Ramos (cell line): ENCODE measurements at regions not wholly inside any gene's neighbourhood (a gene's known extent, or its start where the extent isn't known, plus 50 kb on each side); places are given as distances from the start of the nearest gene placed in this dataset.
"Not testable (repeated sequence)": the region's sequence is repeated elsewhere in the genome, so short reads cannot be mapped to it uniquely, and the experiment has no call there.

Experiments
- in situ Hi-C: fragments of 300-500 bp; cut with MboI; formaldehyde crosslinking; loops from one replicate; pipeline ENCODE4 v1.14.3; 2022; ENCODE audit warnings: low sequenced_read_pairs; ENCODE audit not compliant: unreplicated experiment

DNA sequence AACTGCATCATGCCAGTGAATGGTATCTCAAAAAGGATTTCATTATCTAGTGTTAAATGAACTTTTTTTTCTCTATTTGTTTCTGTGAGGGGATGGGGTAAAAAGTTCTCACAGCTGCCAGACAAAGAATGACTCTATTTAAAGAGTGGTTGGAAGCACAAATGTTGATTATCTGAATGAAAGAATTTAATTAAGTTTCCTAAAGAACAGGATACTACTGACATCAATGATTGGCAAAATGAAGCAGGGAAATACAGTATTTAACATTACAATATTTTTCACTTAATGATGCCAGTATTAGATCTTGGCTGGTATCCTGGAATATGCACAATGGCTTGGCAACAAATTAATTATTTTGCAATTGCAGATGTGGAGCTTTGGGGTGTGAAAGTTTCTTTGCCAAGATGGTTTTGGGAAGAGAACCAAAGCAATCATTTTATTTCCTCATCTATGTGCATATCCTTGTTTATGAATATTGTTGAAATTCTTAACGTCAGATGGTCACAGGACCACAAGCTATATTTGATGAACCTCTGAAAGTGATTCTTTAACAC is 336.8 kb downstream of the ARL4A start:
- in situ Hi-C loops: no loop called here

DNA sequence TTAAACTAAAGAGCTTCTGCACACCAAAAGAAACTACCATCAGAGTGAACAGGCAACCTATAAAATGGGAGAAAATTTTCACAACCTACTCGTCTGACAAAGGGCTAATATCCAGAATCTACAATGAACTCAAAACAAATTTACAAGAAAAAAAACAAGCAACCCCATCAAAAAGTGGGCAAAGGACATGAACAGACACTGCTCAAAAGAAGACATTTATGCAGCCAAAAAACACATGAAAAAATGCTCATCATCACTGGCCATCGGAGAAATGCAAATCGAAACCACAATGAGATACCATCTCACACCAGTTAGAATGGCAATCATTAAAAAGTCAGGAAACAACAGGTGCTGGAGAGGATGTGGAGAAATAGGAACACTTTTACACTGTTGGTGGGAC is 337.6 kb downstream of the ARL4A start:
- in situ Hi-C loops: not testable (repeated sequence)

DNA sequence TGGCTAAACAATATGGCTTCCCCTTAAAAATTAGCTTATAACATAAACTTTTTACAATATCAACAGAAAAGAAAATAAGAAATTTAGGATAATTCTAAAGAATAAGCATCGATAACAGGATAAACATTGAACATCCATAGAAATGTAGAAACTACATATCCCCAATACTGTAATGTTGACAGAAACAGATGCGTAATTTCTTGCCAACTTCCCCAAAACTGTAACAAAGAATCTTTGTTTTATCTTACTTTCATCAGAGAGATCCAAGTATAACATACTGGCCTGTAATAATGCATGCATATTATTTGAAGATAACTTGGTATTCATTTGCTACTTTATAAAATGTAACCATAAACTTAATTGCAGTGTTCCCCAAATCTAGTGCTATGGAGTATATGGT is 339.9 kb downstream of the ARL4A start:
- in situ Hi-C loops: no loop called here

DNA sequence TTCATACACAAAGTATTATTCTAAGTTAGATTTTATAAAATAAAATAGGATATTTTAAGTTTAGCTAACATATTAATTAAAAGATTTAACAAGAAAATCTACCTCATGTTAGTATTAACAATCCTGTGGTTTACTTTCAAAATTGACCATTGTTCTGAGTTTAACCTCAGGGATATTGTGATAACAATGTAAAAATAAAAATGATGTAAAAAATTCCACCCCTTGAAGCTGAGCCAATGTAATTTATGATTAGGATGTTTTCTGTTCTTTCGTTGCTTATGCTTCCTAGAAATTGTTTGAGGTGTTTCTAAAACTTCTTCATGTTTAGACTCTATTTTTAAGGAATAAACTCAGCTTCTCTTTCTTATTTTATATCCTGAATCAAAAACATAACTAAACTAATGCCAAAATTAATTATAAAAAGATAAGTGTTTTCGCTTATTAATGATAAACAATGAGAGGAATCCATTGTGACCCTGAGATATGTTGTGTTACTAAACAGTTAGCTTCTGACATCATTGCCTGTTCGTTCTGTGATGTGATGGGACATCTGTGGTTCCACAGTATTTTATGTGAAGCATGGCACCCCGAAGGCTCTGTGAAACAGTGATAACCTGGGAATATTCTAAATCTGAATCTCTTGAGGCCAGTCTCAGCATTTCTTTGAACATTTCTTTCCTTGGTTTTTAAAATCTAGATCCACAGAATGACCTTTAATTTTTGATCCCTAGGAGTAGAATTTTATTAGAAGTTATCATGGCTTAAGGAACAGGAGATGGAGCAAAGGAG is 340.8 kb downstream of the ARL4A start:
- in situ Hi-C loops: no loop called here

DNA sequence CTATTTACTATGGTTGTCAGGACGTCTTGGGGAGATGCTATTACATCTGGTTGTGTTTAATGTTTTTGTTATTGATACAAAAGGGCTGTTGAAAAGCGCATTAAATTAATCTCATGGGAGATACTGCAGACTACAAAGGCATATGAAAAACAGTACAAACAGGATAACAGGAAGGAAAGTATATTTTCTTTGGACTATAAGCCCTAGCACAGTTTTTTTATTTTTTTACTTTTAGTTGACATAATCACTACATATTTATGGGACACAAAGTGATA is 341.3 kb downstream of the ARL4A start:
- in situ Hi-C loops: no loop called here

DNA sequence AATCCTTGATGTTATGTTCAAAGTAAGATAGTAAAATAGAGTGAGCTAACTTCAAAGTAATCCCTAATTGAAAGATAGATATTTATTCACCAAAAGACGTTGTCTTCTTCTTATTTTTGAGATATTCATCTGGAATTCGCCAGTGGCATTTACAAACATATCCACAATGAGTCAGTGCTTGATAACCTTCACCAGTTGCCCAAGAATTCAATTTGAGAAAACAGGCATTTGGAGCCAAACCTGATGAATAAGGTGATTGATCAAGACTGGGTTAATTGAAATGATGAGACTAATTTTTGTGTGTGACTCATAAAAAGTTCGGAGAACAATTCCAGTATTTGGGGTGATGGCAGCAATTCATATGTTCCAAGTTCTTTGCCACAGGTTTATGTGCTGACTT is 344.0 kb downstream of the ARL4A start:
- in situ Hi-C loops: no loop called here

DNA sequence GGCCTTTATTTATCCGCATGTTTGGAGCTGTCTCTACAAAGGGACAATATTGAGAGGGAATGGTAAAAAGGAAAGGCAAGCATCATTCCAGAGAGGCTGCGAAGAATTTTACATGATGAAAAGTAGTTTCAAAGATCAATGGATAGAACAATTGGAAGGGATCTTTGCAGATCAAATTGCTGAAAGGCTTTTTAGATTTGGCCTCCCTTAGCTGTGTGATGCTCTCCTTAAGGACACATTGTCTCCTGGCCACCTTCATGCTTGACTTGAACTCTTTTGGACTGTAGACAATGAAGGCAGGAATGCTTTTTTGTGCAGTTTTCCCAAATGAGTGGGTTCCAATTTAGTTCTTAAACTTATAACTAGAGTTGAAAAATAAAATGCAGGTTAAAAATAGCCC is 344.7 kb downstream of the ARL4A start:
- in situ Hi-C loops: no loop called here

DNA sequence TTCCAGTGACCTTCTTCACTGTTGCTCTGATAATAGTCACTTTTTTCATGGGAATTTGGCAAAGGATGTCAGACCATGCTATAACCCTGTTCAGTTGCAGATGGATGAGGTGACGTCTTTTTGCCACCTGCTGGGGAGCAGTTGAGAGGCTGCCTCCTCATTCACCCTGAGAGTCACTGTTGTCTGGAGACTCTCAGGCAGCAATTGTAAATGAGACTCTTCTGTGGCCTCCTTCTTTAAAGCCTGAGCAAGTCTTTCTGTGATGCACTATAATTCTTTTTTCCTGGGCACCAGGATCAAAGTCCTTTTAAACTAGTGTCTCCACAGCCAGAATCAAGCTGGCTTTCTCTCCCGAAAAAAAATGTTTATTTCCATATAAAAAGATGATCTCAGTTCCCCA is 345.1 kb downstream of the ARL4A start:
- in situ Hi-C loops: no loop called here

DNA sequence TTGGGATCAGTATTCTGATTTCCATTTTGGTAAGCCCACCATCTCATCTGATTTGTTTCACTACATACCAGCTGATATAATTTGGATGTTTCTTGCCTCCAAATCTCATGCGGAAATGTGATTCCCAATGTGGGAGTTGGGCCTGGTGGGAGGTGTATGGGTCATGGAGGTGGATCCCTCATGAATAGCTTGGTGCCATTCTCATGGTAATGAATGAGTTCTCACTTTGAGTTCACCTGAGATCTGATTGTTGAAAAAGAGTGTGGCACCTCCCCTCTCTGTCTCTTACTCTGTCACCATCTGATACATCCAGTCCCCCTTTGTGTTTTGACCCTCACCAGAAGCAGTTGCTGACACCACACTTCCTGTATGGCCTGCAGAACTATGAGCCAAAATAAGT is 347.3 kb downstream of the ARL4A start:
- in situ Hi-C loops: no loop called here

DNA sequence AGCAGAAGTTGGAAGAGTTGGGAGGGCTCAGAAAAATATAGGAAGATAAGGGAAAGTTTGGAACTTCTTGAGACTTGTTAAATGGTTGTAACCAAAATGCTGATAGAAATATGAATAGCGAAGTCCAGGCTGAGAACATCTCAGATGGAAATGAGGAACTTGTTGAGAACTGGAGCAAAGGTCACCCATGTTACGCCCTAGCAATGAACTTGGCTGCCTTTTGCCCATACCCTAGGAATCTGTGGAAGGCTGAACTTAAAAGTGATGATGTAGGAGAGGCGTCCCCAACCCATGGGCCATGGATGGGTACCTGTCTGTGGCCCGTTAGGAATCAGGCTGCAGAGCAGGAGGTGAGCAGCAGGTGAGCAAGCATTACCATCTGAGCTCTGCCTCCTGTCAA is 347.8 kb downstream of the ARL4A start:
- in situ Hi-C loops: no loop called here

DNA sequence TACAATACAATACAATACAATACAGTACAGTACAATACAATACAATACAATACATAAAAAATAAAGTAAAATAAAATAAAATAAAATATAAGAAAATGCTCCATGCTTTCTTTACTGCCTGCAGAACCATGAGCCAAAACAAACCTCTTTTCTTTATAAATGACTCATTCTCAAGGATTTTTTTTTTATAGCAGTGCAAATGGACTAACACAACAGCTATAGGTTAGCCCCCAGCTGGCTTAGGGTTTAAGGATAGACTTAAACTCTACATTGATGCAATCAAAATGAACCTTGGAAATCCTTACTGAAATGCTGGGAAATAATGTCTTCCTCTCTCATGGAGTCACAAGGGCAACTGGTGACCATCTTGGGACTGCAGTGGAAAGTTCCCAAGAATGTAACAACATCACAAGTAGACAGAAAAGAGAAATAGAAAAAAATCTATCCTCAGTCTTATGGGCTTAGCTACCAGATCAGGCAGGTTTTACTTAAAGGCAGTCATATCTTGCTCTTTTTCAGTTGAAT is 348.9 kb downstream of the ARL4A start:
- in situ Hi-C loops: no loop called here

DNA sequence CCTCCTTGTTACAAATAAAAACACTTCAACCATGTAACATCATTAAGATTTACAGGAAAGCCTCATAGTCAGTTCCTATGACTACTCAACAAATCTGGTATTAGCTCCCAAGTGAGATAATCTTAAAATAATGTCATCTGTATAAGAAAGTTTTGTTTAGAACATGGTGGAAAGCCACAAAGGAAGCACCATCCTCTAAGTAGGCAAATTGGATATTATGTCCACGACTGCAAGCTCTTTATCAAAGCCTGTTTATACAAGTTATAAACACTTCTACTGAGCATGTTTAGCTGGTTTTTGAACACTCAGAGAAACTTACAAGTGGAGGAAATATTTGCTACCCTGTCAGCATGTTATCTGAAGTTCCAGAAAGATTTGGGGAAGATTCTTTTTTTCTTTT is 349.8 kb downstream of the ARL4A start:
- in situ Hi-C loops: no loop called here

DNA sequence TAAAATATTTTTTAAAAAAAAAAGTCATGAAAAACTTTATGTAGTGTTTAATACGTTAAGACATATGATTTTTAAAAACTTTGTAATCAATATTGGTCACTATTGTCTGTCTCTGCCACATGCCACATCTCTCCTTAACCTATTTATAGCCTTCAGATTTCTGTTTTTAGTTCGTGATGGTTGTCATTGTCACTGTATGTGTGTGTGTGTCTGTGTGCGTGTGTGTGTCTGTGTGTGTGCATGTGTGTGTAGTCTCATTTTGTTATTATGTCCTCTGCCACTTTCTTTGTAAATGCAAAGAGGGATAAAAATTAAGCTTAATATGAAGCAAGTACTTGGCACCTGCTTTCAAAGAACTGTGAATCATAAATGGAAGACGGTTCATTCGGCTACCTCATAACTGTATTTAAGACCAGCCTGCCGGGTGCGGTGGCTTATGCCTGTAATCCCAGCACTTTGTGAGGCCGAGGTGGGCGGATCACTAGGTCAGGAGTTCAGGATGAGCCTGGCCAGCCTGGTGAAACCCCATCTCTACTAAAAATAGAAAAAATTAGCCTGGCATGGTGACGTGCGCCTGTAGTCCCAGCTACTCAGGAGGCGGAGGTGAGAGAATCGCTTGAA is 354.0 kb downstream of the ARL4A start:
- in situ Hi-C loops: no loop called here

DNA sequence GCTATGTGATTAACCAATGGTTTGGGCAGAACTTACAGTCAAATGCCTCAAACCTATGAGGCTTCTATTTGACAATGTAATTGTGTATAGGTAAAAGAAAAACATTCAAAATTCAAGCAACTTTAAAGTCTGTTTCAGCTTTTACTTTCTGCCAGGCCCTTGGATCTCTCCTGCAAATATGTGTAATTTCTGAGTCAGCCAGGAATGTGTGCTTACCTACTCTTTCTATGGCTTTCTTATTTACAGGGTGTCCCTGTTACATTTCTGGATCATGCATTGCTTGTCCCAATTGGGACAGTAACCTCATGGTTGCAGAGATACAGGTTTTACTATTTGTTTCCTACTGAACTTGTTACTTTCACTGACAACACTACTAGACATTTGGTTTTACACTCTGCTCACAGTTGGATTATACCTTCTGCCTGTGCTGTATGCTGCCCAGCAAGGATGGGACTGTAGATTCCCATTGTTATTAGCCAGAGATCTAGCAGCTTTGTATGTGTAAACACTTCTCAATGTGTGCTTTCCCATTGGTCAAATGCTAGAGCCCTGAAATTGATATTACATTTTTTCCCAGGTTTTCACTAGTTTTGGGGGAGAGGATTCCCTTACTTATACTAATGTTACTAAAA is 355.3 kb downstream of the ARL4A start:
- in situ Hi-C loops: no loop called here

DNA sequence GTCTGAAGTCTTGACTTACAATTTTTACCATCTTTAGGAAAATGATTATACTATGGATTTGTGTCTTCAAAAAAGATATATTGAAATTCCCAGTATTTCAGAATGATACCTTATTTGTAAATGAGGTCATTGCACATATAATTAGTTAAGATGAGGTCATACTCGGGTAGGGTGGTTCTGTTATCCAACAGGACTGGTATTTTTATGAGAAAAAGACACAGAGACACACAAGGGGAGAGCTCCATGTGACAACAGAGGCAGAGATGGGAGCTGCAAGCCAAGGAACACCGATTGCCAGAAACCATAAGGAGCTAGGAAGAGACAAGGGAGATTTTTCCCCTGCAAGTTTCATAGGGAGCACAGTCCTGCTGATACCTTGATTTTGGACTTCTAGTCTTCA is 356.9 kb downstream of the ARL4A start:
- in situ Hi-C loops: no loop called here

DNA sequence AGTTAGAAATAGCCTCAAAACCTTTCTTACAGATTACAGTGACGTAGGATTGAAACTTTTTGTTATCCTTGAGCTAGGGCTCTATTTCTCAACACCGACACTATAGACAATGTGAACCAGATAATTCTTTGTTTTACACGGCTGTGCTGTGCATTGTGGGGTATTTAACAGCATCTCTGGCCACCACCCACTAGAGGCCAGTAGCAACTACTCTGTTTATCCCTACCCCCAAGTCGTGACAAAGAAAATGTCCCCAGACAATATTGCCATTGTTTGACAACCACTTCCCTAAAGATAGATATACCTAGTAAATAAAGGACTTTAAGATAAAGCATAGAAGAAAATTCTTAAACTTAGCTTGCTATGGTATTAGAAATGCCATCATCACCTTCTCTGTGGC is 359.6 kb downstream of the ARL4A start:
- in situ Hi-C loops: no loop called here

DNA sequence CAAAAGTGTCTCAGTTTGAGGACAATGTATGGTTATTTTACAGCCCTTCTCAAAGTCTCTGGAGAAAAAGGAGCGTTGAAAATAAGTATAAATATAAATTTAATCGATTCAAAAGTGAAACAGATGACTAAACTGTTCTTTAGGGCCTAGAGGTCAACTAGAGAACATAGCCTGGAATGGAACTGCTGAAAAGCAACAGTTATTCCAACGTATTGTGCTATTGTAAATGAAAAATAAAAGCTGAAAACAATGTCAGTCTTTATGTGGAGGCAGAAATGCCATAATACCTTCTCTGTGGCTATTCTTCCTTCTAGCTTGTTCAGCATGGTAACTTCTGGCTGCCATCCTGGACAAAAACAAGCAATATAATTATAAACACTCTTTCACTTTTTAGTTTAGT is 362.5 kb downstream of the ARL4A start:
- in situ Hi-C loops: no loop called here

DNA sequence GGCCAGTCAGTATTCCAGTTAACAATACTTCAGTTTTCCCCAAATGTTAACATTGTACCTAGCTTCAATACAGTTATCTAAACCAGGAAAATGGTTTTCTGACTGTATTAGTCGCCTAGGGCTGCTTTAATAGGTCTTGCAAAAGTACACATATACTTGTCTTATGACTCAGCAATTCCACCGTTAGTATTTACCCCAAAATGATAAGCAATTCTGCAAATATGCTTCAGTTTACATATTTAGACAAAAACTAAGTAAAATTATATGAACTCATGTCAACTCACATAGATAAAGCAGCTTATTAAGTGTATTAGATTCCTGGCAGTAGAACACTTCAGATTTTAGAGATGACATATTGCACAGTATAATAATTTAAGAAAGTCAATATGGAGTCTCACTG is 363.3 kb downstream of the ARL4A start:
- in situ Hi-C loops: no loop called here

DNA sequence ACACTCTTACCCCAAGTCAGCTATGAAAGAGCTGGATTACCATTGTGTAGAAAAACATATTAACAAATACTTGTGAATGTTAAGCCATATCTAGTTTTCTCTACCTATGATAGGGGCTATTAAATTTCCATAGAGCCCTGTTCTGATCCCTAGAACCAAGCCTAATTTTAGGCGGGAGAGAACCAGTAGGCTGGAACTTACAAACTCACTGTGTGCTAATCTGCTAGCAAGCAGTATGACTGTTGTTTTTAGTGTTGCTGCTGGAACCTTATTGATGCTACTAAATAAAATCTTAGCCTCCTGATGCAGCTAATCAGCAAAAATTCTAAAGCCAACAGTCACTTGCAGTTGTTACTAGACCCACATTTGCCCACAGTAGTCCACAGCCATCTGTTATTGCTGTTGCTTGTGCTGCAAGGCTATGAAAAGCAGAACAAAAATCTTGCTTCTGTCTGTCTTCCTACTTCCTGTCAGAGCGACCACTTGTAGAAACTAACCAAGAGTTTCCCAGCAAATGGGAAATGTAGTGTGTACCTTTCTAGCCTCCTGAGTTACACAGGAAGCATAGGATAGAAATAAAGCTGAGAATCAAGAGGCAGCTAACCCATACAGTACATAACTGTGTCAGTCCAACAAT is 368.4 kb downstream of the ARL4A start:
- in situ Hi-C loops: no loop called here

DNA sequence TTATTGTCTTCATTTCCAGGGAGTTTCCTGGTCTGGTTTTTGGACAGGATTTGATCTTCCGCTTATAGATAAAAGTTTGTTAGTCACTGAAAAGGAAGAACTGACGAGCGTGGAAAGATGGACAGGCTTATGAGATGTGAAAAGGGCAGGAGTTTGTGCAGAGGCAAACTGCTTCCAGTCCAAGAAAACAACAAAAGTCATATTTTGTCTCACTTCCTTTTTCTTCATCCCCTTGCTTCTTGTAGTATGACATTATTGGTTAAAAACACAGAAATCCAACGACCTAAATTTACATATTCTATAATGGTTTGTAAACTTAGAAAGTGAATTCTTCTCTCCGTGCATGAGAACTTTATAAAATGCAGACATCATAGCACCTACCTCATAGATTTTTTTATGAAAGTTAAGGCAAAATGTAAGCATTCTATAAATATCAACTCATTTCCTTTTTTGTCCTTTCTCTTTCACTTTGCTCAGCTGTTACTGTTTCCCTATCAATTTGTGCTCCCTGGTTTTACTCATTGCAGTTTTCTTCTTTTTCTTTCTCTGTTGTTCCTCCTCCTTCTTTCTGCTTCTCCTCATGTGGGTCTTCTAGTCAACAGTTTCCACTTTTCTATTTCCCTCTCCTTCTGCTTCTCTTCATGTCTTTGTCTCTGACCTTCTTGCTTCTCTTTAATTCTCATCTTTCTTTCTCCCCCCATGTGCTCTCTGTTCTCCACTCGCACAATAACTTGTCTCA is 370.2 kb downstream of the ARL4A start:
- in situ Hi-C loops: no loop called here
